Fibroblast of skin of left quadriceps (primary cell): ENCODE measurements at regions not wholly inside any gene's neighbourhood (a gene's known extent, or its start where the extent isn't known, plus 50 kb on each side); places are given as distances from the start of the nearest gene placed in this dataset.

Experiments used
- DNase-seq, 2 experiments: peaks; one replicate each; pipeline ENCODE4 v3.0.0-alpha.2; 2013; ENCODE audit warnings: low read depth in 2 of 2

DNA sequence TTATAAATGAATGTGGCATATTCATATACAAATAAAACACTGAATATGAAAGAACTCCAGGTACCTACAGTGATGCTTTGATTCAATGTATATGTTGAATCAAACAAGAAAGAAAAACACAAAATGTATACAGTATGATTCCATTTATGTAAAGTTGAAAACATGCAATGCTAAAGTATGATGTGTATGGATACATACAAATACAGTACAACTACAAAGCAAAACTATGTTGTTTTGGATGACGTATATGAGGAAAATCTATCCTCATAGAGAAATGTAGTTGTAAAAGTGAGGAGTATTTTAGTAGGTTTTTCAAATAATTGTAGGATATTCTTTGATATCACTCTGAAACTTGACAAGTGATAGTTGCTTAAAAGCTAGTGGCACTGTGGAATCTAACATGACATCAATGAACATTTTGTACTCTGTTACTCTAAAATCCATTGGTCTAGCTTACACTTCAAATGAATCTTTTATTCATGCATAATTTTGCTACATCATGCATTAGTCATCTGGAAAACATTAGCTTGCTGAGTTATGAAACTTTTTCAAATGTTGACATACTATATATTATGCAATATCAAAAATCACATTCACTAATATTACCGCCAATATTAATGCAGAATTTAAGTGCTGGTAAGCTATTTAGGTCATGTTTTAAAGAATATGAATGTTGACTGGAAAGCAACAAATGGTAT is 278.1 kb upstream of the CHRNA7 start:
- DNase-seq, result peak in 1 of 2 experiments; percentile 1

GRCh38 chr15:31752905-31753304 is 277.4 kb upstream of the CHRNA7 start:
- DNase-seq, result no peak

DNA sequence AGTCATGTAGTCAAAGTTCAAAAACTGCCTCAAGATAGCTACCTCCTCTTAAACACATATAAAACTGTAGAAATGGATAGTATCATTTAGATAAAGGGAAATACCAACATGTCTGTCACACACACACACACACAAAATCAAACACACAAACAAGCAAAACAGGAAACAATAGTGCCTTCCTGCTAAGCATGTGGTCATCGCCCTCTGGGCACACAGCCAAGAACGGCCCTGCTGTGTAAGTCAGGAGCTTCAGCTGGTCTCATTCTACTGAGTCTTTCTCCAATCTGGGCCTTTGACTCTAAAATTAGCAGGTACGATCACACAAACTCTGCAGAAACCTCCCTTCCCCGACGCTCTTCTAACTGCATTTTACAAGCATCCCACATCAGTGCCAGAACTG is 272.2 kb upstream of the CHRNA7 start:
- no peak for DNase-seq

- DNase-seq, result no peak
These were observed 262.3 kb upstream of the CHRNA7 start for GRCh38 chr15:31768055-31768454.

GRCh38 chr15:31774045-31774444 is 256.3 kb upstream of the CHRNA7 start:
- no peak for DNase-seq

GRCh38 chr15:31776039-31776438 is 254.3 kb upstream of the CHRNA7 start:
- no peak for DNase-seq

- DNase-seq, result no peak
These were observed 249.1 kb upstream of the CHRNA7 start for GRCh38 chr15:31781261-31781660.

DNA sequence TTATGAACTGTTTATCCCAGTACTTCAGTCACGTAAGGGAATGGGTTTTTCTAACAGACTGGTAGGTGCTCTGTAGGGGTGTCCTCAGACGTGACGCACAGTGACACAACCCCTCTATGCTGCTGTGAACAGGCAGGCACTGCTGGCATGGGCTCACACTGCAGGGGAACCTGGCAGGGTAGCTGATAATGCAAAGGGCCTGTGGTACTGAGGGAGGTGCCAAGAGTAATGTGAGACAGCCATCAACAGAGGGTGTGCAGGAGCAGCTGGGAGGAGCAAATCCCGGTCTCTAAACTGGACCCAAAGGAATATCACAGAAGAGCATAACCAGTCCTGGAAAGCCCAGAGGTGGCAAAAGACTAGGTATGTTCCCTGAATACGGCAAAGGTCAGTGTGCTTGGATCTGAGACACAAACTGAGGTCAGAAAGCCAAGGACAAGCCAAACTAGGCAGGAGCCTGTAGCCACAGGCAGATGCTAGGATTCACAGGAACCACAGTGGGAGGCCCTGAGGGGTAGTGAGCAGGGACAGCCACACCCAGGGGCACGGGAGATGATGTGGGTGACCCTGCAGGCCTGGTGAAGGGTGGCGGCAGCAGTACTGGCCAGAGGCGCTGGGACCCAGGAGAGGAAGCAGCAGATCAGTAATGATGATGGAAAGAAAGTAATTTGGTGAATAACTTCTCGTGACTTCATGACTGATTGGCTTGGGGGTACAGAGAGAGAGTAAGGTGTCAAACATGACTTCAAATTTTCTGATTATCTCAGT is 248.1 kb upstream of the CHRNA7 start:
- no peak for DNase-seq

- no peak for DNase-seq
These were observed 247.4 kb upstream of the CHRNA7 start for GRCh38 chr15:31782951-31783350.

DNA sequence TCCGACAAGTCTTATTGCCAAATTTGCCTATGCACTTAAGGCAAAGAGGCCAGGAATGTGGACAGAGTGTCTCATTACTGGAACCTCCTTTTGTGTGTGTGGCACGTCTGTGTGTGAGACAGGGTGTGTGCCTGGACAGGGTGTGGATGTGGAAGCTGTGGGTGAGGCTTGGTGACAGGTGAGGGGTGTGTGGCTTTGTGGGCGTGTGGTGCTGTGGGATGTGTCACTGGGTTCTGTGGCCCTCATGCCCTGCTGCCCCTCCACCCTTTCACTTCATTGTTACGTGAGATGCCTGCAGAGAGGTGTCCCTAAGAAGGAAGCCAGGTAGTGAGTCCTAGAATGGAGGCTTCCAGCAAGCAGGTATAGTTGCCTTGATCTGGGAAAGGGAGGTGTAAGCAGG is 244.0 kb upstream of the CHRNA7 start:
- DNase-seq, result no peak

GRCh38 chr15:31788104-31788503 is 242.2 kb upstream of the CHRNA7 start:
- DNase-seq, result no peak

GRCh38 chr15:31792611-31793199 is 237.6 kb upstream of the CHRNA7 start:
- DNase-seq, result no peak

- no peak for DNase-seq
These were observed 231.0 kb upstream of the CHRNA7 start for GRCh38 chr15:31799319-31799714.

GRCh38 chr15:31799715-31800321 is 230.5 kb upstream of the CHRNA7 start:
- DNase-seq, result peak; percentile 4 to 9

DNA sequence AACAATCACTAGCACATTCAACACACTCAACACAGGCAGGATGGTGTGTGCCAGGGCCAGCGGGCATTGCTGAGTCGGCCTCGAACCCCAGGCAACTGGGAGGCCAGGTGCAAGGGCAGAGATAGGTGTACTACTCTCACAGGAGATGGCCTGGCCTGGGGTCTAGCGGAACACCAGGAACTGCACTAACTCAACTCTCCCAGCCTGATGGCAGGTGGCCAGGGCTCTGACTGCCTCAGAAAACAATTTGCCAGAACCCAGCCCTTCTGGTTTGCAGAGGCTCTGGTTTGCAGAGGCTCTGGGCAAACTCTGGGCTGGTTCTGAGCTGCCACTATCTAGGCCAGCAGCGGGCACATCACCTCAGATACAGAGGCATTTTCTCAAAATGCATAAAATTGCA is 229.2 kb upstream of the CHRNA7 start:
- DNase-seq, result no peak

DNA sequence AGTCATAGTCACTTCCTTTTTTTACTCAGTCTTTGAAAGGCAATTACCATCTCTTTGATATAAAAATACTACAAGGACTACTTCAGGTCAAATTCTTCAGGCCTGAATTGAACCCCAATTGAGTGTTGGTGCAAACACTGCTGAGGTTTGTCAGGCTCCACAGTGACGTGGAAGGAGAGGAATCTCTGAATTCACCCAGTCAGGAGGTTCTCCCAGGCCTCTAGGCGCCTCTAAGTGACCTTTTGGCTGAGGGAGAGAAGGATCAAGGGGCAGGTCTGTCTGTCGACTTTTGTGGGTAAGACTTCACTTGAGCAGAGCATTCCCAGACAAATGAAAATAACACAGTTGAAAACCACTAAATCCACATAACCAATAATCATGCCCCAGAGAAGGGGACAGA is 227.6 kb upstream of the CHRNA7 start:
- DNase-seq, result no peak

- no peak for DNase-seq
These were observed 226.9 kb upstream of the CHRNA7 start for GRCh38 chr15:31803388-31803884.

DNA sequence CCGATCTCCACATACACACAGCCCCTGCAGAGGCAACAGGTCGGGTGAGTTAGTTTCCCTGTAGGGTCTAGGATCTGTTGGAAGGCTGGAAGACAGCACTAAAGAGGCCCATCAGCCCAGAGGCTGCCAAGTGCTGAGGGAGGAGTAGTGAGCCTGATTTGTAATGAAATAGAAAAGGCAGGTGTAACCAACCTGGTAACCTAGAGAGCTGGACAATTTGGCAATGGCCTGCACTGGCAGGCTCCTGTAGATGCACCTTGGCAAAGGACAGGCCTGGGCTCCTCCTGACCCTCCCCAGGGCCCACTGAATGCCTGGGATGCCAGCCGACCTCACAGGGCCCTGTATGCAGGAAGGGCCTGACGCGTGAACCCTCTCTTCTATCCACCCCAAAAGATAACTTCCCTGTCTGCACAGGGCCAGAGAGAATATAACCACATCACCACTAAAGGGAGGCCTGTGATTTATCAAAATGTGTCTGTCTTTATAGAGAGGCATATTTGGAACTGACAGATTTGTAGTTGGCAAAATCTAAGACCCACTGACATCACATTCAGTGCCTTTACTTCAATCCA is 225.1 kb upstream of the CHRNA7 start:
- no peak for DNase-seq

GRCh38 chr15:31806106-31806505 is 224.2 kb upstream of the CHRNA7 start:
- DNase-seq, result no peak

DNA sequence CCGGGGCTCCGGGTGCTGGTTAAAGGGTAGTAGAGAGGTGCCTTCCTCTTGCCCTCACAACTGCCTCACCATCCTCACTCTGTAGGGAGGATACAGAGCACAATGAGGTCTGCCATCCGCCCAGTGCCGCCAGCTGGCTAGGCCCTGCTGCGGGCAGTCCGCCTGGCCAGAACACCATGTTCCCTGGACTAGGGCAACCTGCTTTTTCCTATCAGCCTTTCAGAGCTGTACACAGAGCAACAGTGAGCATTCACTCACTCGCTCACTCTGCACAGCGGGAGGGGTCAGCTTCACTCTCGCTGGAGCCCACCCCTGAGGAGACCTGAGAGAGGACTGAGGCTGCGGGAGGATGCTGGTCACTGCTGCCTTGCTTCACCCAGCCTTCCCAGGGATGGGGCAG is 218.7 kb upstream of the CHRNA7 start:
- no peak for DNase-seq

- no peak for DNase-seq
These were observed 216.2 kb upstream of the CHRNA7 start for GRCh38 chr15:31814082-31814481.
